Activated T-cell treated with anti-CD3 and anti-CD28 coated beads for 24 hours (primary cell): ENCODE measurements at regions not wholly inside any gene's neighbourhood (a gene's known extent, or its start where the extent isn't known, plus 50 kb on each side); places are given as distances from the start of the nearest gene placed in this dataset.
"Not testable (repeated sequence)": the region's sequence is repeated elsewhere in the genome, so short reads cannot be mapped to it uniquely, and the experiment has no call there.

Experiments used
- DNase-seq: peaks from one replicate; pipeline ENCODE4 v3.0.0-alpha.2; 2020; ENCODE audit warnings: low read depth

GRCh38 chr2:215889240-215889969, 123.9 kb downstream of the MREG start:
- DNase-seq: not testable (repeated sequence)

- DNase-seq: no peak
These were observed 124.7 kb downstream of the MREG start for GRCh38 chr2:215888680-215889079.

DNA sequence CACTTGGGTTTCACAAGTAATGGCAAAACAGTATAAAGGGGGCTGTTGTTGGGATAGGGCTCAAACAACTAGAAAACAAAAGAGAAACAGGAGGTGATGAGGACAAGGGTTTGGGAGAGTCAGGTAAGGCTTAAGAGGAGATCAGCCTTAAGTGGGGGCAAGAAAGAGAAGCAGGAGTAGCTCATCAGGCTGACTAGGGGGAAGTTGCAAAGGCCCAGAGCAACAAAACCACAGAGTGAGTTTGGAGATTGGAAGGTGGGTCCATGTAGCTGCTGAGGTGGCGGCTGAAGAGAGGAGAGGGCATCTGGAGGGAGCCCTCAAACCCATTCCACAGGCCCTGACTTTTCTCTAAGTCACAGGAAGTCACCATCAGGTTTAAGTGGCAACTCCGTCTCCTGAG, 126.0 kb downstream of the MREG start:
- no peak for DNase-seq

DNA sequence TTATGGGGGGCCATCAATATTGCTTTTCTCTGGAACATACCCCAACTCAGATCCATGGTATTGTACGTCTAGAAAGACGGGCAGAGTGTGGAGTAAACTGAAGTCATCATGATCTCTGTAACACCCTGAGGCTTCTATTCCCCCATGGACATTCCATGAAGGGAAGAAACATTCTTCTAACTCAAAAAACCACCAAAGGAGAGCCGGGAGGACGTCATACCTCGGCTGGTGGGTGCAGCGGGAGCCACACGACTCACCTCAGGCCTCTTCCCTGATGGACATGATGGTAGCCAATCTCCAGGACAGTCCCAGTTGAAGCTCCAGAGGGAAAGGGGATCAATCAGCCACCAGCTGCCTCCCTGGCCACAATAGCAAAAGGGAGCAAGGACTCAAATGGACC, 127.3 kb downstream of the MREG start:
- no peak for DNase-seq

DNA sequence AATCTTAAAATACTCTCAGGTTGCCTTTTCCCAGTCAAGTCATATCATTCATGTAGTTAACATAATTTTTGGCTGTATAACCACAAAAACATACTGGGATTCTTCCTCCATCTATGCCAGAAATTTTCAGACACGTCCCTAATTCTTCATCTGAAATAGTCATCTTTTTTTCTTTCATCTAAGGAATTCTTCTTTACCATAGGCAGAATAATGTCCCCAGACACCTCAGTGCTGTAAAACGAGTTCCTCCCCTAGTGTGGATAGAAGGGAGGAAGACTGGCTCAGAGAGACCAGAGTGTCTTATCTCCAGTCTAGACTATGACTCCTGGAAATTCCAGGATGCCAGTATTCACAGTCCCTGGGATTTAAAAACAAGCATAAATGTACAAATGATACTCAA, 127.8 kb downstream of the MREG start:
- no peak for DNase-seq

DNA sequence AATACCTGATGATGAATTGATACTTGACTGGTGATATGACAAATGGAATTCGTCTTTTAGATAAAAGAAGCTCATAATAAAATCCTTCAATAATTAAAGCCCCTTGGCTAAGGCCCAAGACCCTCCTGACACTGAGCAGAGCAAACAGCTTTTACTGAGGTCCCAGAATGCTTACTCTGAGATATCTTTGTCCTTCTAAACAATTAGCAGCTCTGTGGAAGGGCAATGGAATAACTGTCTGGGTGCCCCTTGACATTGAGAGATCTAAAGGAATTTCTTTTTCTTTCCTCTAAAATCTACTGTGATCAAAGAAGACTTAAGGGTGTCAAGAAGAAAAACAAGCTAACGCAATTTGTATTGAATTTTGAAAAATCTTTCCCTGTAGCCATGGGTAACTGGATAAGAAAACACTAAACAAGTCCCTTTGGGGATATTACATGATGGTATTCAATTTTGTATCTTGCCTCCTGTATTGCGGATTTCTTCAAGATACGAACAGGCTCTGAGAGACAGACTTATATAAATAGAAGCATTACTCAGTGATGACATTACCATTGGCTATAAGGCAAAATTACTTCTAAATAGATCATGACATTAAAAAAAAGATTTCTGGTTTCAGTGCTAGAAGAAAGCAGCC, 128.8 kb downstream of the MREG start:
- no peak for DNase-seq

- no peak for DNase-seq
These were observed 129.6 kb downstream of the MREG start for GRCh38 chr2:215883799-215884198.

DNA sequence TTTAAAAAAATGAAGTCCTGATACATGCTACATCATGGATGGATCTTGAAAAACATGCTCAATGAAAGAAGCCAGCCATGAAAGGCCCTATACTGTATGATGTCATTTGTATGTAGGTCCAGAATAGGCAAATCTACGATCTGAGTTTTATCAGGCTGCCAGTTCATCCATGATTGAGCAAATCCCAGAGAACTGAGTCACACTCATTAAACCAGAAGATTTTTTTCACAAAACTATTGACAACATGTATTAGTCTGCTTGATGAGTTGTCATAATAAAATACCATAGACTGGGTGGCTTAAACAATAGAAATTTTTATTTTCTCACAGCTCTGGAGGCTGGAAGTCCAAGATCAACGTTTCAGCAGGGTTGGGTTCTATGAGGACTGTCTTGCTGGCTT, 130.7 kb downstream of the MREG start:
- DNase-seq: no peak

GRCh38 chr2:215881582-215881981, 131.8 kb downstream of the MREG start:
- no peak for DNase-seq

DNA sequence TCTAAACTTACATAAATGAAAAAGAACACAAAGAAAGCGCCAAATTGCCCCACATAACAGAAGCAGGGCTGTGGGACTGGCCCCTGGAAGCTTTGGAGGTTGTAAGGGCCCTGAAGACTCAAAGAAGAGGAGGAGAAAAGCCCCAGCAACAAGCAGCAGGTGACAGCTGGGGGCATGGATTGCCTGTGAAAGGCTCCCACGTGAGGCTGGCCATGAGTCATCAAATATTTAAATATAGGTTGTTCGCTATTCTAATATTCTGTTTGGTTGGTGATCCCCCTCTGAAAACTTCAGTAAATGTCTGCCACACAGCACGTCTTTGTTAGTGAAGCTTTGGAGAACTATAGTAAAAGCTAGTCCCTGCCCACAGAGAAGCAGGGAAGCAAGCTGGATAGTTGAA, 132.4 kb downstream of the MREG start:
- DNase-seq: no peak

GRCh38 chr2:215879977-215880940, 133.1 kb downstream of the MREG start:
- no peak for DNase-seq

DNA sequence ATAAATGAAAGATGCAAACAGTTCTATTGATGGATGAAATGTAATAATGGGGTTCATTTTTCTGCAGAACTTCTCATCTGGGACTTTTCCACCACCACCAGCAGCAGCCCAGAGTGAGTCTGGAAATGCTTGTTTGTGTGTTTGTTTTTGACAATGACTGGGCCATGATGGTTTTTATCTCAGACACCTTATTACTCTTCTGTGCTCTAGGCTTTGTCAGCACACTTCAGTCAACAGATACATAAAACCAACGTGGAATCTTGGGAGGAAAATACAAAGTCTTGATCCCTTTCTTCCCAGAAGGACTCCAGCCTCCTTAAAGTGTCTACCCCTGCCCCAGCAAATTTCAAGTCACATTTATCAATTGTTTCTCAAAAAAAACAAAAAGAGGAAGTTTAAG, 134.0 kb downstream of the MREG start:
- DNase-seq: no peak

DNA sequence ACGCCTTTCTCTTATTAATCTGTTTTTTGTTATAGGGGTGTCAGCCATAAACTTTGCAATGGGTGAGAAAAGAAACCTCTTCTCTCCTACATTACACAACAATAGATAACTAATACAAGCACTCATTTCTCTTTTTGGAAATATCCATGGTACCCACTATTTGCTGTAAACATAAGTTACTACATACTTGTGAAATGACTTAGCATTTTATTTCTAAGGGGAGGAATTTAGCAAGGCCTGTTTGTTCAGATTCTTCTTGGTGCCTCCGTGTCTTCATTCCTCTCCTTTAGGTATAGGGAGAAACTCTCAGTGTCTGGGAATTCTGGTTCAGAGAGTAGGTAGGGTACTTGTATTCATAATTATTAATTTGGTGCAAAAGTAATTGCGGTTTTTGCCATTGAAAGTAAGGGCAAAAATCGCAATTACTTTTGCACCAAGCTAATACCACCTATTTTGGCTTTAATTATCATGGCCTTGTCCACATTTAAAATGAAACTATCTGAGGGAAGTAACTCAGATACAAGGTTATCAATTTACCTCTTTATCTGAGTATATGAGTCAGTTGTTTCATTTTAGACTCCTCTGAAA, 134.8 kb downstream of the MREG start:
- no peak for DNase-seq

GRCh38 chr2:215876937-215877238, 136.5 kb downstream of the MREG start:
- no peak for DNase-seq

GRCh38 chr2:215876139-215876936, 137.0 kb downstream of the MREG start:
- DNase-seq: no peak

DNA sequence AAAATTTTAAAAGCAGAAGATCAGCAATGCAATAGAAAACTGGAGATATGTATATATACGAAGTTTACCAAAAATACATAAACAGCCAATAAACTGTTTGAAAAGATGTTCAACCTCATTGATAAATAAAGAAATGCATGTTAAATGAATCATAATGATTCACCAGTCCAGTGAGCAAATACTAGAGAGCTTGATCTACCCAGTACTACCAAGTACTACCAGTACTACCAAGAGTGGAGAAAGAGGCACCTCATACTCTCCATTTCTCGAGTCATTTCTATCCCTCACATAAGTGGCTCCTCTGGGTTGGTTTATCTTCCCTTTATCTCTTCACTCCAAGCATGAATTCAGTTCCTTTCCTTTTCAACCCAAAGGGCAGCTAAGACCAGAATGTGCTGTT, 138.9 kb downstream of the MREG start:
- no peak for DNase-seq

GRCh38 chr2:215870986-215871385, 142.4 kb downstream of the MREG start:
- no peak for DNase-seq

- DNase-seq: no peak
These were observed 143.3 kb downstream of the MREG start for GRCh38 chr2:215870088-215870490.

DNA sequence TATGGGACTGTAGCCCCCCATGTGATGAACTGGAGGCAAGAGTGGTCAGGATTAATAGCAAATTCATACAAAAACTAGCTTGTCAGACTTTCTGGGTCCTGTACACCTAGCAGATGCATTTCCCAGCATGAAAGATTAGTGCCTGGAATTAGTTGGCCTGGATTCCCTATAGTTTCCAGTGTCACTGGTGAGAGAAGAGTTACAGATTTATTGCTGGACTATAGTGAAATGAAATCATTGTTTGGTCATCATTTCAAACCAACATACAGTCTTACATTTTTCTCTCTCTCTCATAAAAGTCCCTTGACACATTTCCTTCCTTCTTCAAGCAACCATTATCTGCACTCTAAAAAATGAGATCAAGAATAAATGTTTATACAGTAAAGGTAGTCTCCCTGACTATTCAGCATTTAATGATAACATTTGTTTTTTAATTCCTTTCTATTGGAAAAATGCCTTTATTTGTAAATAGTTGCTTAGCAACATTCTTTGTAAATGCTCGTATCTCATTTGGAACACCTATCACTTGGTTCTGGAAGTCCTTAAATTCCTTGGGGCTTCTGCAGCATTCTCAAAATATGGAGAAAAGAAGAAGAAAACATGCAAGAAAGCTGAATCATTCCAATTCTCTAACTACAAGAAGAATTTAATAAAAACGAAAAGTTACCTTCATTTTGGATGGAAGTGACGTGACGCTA, 144.4 kb downstream of the MREG start:
- DNase-seq: no peak

DNA sequence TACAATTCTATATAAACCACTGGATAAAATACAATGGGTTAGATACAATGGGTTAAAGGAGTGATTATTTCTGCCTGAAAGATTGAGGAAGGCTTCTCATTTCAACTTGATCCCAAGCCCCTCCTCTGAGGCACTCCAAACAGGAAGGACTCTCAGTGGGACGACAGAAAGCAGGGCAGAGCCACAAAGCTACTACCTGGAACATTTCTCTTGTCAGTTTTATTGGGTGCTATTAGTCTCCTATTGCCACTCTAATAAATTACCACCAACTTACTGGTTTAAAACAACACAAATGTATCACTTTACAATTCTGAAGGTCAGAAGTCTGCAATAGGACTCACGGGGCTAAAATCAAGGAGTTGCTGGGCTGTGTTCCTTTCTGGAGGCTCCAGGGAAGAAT, 146.7 kb downstream of the MREG start:
- no peak for DNase-seq

DNA sequence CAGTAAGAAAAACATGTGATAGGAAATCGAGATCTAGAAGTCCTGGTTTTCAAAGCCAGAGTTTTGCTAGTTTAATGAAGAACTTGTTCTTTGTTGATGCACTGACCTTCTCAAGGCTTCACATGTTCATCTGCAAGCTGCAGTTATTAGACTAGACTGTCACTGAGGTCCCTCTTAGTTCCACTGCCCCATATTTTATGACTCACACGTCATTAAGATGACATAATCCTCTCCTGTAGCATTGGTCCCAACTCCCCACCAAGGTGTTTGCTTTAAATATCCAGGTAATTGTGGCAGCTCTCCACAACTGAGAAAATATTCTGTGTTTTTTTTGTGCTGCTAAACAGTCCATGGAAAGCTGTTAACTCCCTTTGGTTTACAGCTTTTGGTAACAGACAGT, 149.7 kb downstream of the MREG start:
- no peak for DNase-seq
